ENCODE measurements at regions not wholly inside any gene's neighbourhood (a gene's known extent, or its start where the extent isn't known, plus 50 kb on each side); places are given as distances from the start of the nearest gene placed in this dataset.

DNA sequence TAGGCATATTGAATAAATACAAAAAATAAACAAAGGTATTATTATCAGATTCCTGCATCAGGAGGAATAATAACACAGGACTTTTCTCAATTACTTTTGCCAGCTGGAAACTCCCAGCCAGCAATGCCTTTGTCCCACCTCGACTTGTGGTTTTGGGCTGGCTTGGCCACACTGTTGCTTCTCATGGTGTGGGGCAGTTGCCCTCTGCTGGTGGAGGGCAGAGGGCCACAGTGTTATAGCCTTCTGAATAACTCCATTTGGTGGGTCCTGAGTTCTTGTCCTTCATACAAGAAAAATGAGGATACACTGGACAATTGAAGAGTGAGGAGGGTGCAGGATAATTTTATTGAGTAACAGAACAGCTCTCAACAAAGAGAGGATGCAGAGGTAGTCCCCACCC is 1206.0 kb upstream of the ADGRL3 start:
- no peak overlapping the region for H3K4me3 ChIP-seq (ENCODE audit: low read length)
- no peak for DNase-seq (ENCODE audit: low read depth)
- TF ChIP-seq, protein P1, sequence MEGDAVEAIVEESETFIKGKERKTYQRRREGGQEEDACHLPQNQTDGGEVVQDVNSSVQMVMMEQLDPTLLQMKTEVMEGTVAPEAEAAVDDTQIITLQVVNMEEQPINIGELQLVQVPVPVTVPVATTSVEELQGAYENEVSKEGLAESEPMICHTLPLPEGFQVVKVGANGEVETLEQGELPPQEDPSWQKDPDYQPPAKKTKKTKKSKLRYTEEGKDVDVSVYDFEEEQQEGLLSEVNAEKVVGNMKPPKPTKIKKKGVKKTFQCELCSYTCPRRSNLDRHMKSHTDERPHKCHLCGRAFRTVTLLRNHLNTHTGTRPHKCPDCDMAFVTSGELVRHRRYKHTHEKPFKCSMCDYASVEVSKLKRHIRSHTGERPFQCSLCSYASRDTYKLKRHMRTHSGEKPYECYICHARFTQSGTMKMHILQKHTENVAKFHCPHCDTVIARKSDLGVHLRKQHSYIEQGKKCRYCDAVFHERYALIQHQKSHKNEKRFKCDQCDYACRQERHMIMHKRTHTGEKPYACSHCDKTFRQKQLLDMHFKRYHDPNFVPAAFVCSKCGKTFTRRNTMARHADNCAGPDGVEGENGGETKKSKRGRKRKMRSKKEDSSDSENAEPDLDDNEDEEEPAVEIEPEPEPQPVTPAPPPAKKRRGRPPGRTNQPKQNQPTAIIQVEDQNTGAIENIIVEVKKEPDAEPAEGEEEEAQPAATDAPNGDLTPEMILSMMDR (IDR thresholded peaks at IDR 0.05; ENCODE audit: insufficient read depth, low read depth, low read length, missing control alignments) = no peak

- no peak overlapping the region for H3K4me3 ChIP-seq (ENCODE audit: low read length)
- TF ChIP-seq, protein P1 (IDR thresholded peaks at IDR 0.05; ENCODE audit: insufficient read depth, low read depth, low read length, missing control alignments) = no peak
- no peak for DNase-seq (ENCODE audit: low read depth)
Observed at GRCh38 chr4:60002603-60003337, 1197.4 kb upstream of the ADGRL3 start.

GRCh38 chr4:60013464-60014184 is 1186.5 kb upstream of the ADGRL3 start:
- TF ChIP-seq, protein P1 (IDR thresholded peaks at IDR 0.05; ENCODE audit: insufficient read depth, low read depth, low read length, missing control alignments) = no peak
- no peak for DNase-seq (ENCODE audit: low read depth)
- no peak overlapping the region for H3K4me3 ChIP-seq (ENCODE audit: low read length)

DNA sequence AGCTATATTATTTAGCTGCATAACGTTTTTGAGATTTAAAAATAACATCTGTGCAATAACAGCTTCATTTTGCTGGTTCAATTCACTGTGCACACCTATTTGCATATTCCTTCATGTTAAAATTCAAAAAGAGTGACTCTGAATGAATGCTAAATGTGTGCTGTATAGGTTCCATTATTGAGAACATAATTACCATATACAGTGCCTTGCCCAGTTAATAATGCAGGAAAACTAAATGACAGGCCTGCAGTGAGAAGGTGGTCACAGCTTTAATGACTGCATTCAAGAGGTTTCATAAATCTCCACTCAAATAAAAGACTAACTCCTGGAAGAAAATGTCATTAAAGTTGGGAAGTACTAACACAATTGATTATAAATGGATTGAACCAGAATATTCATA is 1183.2 kb upstream of the ADGRL3 start:
- no peak for DNase-seq (ENCODE audit: low read depth)
- no peak overlapping the region for H3K4me3 ChIP-seq (ENCODE audit: low read length)
- TF ChIP-seq, protein P1 (IDR thresholded peaks at IDR 0.05; ENCODE audit: insufficient read depth, low read depth, low read length, missing control alignments) = no peak

- TF ChIP-seq, protein P1 (IDR thresholded peaks at IDR 0.05; ENCODE audit: insufficient read depth, low read depth, low read length, missing control alignments) = no peak
- no peak for DNase-seq (ENCODE audit: low read depth)
- no peak overlapping the region for H3K4me3 ChIP-seq (ENCODE audit: low read length)
Observed at GRCh38 chr4:60019180-60019579, 1180.9 kb upstream of the ADGRL3 start.

- DNase-seq (ENCODE audit: low read depth) = no peak
- H3K4me3 ChIP-seq (ENCODE audit: low read length) = no peak overlapping the region
- TF ChIP-seq, protein P1 (IDR thresholded peaks at IDR 0.05; ENCODE audit: insufficient read depth, low read depth, low read length, missing control alignments) = no peak
Observed at GRCh38 chr4:60019946-60020345, 1180.2 kb upstream of the ADGRL3 start.
